ENCODE measurements at regions not wholly inside any gene's neighbourhood (a gene's known extent, or its start where the extent isn't known, plus 50 kb on each side); places are given as distances from the start of the nearest gene placed in this dataset.
"Not testable (repeated sequence)": the region's sequence is repeated elsewhere in the genome, so short reads cannot be mapped to it uniquely, and the experiment has no call there.

DNA sequence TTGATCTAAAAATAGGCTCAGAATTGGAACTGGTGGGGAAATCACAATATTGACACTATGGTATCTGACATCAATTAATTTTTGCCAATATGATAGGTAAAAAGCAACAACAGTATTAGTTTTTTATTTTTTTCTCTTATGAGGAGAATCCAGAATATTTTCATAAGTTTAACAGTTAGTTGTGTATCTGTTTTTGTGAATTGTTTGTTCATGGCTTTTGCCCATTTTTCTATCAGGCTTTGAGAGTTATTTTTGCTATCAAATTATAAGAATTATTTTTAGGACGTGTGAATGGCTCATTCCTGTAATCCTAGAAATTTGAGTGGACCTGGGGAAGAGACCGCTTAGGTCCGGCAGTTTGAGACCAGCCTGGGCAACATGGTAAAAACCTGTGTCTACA, 608.6 kb upstream of the ADGRB3 start:
- DNase-seq (ENCODE audit: low spot score) (no peak), FAIRE-seq (no peak)

- FAIRE-seq: no peak
Observed at GRCh38 chr6:68025764-68026163, 609.3 kb upstream of the ADGRB3 start.

DNA sequence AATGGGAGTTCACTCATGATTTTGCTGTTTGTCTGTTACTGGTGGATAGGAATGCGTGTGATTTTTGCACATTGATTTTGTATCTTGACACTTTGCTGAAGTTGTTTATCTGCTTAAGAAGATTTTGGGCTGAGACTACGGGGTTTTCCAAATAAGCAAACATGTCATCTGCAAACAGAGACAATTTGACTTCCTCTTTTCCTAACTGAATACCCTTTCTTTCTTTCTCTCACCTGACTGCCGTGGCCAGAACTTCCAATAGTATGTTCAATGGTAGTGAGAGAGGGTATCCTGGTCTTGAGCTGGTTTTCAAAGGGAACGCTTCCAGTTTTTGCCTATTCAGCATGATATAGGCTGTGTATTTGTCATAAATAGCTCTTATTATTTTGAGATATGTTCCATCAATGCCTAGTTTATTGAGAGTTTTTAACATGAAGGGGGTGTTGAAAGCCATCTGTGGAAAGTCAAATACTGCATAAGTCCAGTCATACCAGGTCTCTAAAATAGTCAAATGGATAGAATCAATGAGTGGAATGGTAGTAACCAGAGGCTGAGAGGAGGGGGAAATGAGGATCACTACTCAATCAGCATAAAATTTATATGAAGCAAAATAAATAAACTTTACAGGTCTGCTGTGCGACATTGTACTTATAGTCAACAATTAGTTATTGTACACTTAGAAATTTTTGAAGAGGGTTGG, 610.4 kb upstream of the ADGRB3 start:
- DNase-seq (ENCODE audit: low spot score) (no peak), FAIRE-seq (no peak)

More at GRCh38 chr6:68025764-68026163, 609.3 kb upstream of the ADGRB3 start:
- no peak for DNase-seq (ENCODE audit: low spot score)

DNA sequence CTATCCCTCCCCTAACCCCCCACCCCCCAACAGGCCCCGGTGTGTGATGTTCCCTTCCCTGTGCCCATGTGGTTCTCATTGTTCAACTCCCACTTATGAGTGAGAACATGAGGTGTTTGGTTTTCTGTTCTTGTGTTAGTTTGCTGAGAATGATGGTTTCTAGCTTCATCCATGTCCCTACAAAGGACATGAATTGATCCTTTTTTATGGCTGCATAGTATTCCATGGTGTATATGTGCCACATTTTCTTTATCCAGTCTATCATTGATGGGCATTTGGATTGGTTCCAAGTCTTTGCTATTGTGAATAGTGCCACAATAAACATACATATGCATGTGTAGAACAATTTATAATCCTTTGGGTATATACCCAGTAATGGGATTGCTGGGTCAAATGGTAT, 612.1 kb upstream of the ADGRB3 start:
- not testable (repeated sequence) for DNase-seq (ENCODE audit: low spot score); FAIRE-seq

DNA sequence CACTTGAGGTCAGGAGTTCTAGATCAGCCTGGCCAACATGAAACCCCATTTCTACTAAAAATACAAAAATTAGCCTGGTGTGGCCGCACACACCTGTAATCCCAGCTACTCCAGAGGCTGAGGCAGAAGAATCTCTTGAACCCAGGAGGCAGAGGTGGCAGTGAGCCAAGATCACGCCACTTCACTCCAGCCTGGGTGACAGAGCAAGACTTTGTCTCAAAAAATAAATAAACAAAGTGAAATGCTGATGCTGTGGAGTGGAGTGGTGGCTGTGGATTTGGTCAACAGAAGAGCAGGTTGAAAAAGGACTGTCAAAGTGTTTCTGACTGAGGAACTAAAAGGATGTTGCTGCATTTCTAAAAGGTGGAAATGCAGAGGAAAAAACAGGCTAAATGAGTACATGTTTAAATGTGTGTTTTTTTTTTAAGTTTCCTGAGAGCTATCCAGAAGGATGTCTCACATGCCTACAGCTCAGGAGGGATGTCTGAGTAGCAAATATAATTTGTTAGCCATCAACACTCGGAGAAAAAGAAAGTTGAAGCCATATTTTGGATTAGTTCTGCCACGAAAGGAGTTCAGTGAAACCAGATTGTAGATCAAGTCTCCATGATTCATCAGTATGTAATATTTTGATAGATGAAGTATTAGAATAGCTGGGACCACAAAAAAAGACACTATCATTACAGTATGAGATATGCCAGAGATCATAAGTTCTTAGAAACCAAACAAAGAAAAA, 621.1 kb upstream of the ADGRB3 start:
- no peak for FAIRE-seq
- no peak for DNase-seq (ENCODE audit: low spot score)

DNA sequence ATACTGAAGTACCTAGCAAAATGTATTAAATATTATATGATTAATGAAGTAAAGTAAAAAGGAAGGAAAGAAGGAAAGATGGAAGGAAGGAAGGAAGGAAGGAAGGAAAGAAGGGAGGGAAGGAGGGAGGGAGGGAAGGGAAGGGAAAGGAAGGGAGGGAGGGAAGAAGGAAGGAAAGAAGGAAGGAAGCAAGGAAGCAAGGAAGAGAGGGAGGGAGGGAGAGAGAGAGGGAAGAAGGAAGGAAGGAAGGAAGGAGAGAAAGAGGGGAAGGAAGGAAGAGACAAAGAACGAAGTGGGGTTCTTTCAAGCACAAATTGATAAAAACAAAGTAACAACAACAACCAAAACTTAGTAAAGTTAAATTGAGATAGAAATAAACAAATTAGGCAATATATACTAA, 622.3 kb upstream of the ADGRB3 start:
- FAIRE-seq: no peak

DNA sequence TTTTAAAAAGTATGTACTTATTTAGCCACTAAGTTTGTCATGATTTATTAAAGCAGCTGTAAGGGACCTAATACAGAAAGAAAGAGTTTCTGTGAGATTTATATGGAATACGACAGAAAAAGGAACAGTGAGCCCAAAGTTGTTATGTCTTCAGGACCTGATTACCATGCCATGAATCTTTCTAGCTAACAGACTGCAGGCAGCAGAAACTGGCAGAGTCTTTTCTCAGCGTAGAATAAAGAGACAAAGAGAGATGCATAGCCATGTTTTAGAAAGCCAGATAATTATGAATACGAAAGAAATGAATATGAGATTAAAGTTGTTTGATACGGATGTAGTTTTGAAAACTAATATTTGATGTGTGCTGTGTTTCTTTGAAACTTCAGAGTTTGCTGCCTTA, 624.1 kb upstream of the ADGRB3 start:
- FAIRE-seq (no peak), DNase-seq (ENCODE audit: low spot score) (no peak)

More for the DNA sequence above, 622.3 kb upstream of the ADGRB3 start:
- DNase-seq (ENCODE audit: low spot score): no peak

DNA sequence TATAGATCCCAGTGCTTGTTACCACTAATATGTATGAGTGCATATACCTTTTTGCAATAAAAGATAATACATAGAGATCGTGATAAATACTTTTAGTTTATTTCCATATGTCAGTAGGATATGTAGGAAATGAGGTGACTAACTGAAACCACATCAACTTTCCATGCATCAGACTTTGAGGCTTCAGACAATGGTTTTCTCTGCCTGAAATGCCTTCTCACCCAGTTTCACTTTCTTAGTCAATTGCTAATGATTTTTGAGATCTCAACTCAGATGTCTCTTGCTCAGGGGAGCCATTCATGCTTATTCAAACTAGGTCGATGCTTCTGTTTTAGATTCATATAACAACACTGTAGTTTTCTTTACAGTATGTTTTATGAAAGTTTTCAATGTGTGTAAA, 626.6 kb upstream of the ADGRB3 start:
- DNase-seq (ENCODE audit: low spot score) (no peak), FAIRE-seq (no peak)

DNA sequence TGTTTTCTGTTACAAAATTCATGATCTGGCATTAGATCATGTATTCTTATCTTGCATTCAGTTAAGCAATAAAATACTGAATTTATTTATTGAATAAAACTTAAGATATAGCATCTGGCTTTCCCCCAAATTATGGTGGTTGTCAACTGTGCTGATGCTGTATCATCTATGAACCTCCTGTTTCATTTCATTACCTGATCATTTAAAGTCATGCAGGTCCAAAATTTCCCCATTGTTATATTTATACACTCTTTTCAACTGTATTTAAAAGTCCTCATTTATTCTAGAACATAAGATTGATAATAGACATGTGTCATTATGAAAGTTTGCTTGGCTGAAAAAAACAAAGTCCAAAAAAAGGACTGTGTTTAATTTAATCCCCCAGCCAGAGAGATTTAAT, 627.4 kb upstream of the ADGRB3 start:
- FAIRE-seq: no peak
- no peak for DNase-seq (ENCODE audit: low spot score)

GRCh38 chr6:67986694-67987232, 648.3 kb upstream of the ADGRB3 start:
- DNase-seq (ENCODE audit: low spot score) (no peak), FAIRE-seq (no peak)

- DNase-seq (ENCODE audit: low spot score) (no peak), FAIRE-seq (no peak)
Observed at GRCh38 chr6:67976486-67976885, 658.6 kb upstream of the ADGRB3 start.

GRCh38 chr6:67974931-67975330, 660.2 kb upstream of the ADGRB3 start:
- DNase-seq (ENCODE audit: low spot score): no peak
- no peak for FAIRE-seq

- no peak for FAIRE-seq
Observed at GRCh38 chr6:67971812-67972211, 663.3 kb upstream of the ADGRB3 start.

DNA sequence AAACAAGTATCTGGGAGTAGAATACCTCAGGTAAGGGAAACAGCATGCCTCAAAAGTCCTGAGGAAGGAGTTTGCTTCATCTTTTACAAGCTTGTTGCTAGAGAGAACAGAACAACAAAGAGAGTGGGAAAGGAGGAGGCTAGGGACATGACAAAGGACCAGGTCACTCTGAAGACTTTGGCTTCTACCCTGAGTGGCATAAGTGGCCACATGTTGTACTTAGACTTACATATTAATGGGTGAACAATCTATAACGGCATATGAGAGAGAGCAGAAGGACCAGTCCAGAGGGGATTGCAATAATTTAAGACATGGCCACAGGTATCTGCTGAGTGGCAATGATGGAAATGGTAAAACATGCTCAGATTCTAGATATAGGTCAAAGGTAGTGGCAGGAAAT, 668.3 kb upstream of the ADGRB3 start:
- DNase-seq (ENCODE audit: low spot score) (no peak), FAIRE-seq (no peak)

More at GRCh38 chr6:67971812-67972211, 663.3 kb upstream of the ADGRB3 start:
- no peak for DNase-seq (ENCODE audit: low spot score)

- no peak for DNase-seq (ENCODE audit: low spot score)
- FAIRE-seq: no peak
Observed at GRCh38 chr6:67956352-67956751, 678.7 kb upstream of the ADGRB3 start.

GRCh38 chr6:67952948-67953347, 682.1 kb upstream of the ADGRB3 start:
- no peak for DNase-seq (ENCODE audit: low spot score)
- no peak for FAIRE-seq

DNA sequence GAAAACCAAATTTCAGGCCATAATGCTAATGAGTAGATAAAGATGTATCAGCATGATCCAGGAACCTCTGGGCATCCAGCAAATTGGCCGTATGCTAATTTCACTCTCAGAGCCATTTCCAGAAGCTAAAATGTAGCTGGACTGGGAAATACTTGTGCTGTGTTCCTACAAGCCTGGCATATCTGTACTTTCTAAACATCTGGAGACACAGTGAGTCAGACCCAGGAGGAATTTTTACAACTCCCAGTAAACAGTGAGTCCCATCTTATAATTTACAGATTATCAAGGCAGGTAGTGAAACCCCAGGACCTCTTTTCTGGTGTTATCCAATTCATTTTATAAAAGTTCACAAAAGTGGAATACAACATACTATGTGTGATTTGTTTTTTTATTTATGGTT, 683.0 kb upstream of the ADGRB3 start:
- no peak for FAIRE-seq
- no peak for DNase-seq (ENCODE audit: low spot score)

DNA sequence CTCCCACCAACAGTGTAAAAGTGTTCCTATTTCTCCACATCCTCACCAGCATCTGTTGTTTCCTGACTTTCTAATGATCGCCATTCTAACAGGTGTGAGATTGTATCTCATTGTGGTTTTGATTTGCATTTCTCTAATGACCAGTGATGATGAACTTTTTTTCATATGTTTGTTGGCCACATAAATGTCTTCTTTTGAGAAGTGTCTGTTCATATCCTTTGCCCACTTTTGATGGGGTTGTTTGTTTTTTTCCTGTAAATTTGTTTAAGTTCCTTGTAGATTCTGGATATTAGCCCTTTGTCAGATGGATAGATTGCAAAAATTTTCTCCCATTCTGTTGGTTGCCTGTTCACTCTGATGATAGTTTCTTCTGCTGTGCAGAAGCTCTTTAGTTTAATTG, 687.3 kb upstream of the ADGRB3 start:
- FAIRE-seq; DNase-seq (ENCODE audit: low spot score): not testable (repeated sequence)

- FAIRE-seq (no peak), DNase-seq (ENCODE audit: low spot score) (no peak)
Observed at GRCh38 chr6:67935976-67936477, 699.1 kb upstream of the ADGRB3 start.

GRCh38 chr6:67933278-67933677, 701.8 kb upstream of the ADGRB3 start:
- FAIRE-seq (no peak), DNase-seq (ENCODE audit: low spot score) (peak; percentile 1)

- not testable (repeated sequence) for FAIRE-seq; DNase-seq (ENCODE audit: low spot score)
Observed at GRCh38 chr6:67922588-67922987, 712.5 kb upstream of the ADGRB3 start.

- not testable (repeated sequence) for DNase-seq (ENCODE audit: low spot score); FAIRE-seq
Observed at GRCh38 chr6:67920040-67920439, 715.0 kb upstream of the ADGRB3 start.

All from urothelium cell line (cell line).